ENCODE measurements at regions not wholly inside any gene's neighbourhood (a gene's known extent, or its start where the extent isn't known, plus 50 kb on each side); places are given as distances from the start of the nearest gene placed in this dataset.

- TF ChIP-seq EP300 (IDR thresholded peaks at IDR 0.05) (no peak), POLR2A (IDR thresholded peaks at IDR 0.05) (no peak), POLR2AphosphoS5 (IDR thresholded peaks at IDR 0.05) (no peak)
- TF ChIP-seq, protein P1, sequence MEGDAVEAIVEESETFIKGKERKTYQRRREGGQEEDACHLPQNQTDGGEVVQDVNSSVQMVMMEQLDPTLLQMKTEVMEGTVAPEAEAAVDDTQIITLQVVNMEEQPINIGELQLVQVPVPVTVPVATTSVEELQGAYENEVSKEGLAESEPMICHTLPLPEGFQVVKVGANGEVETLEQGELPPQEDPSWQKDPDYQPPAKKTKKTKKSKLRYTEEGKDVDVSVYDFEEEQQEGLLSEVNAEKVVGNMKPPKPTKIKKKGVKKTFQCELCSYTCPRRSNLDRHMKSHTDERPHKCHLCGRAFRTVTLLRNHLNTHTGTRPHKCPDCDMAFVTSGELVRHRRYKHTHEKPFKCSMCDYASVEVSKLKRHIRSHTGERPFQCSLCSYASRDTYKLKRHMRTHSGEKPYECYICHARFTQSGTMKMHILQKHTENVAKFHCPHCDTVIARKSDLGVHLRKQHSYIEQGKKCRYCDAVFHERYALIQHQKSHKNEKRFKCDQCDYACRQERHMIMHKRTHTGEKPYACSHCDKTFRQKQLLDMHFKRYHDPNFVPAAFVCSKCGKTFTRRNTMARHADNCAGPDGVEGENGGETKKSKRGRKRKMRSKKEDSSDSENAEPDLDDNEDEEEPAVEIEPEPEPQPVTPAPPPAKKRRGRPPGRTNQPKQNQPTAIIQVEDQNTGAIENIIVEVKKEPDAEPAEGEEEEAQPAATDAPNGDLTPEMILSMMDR (IDR thresholded peaks at IDR 0.05), result no peak
Measured at GRCh38 chr4:146114066-146114465, 61.5 kb upstream of the LSM6 start.

Measured in sigmoid colon (tissue), 4 donors.